ENCODE measurements at regions not wholly inside any gene's neighbourhood (a gene's known extent, or its start where the extent isn't known, plus 50 kb on each side); places are given as distances from the start of the nearest gene placed in this dataset.

GRCh38 chr4:162457071-162457865, 293.5 kb upstream of the FSTL5 start:
- DNase-seq, result no peak

- DNase-seq, result no peak
These were observed 292.3 kb upstream of the FSTL5 start for GRCh38 chr4:162456106-162456505.

GRCh38 chr4:162450531-162451035, 286.8 kb upstream of the FSTL5 start:
- DNase-seq, result no peak

- no peak for DNase-seq
These were observed 279.7 kb upstream of the FSTL5 start for GRCh38 chr4:162443510-162443909.

GRCh38 chr4:162442128-162442527, 278.3 kb upstream of the FSTL5 start:
- DNase-seq, result no peak

- DNase-seq, result no peak
These were observed 258.5 kb upstream of the FSTL5 start for GRCh38 chr4:162422312-162422711.

GRCh38 chr4:162410854-162411253, 247.1 kb upstream of the FSTL5 start:
- DNase-seq, result no peak

- no peak for DNase-seq
These were observed 245.2 kb upstream of the FSTL5 start for GRCh38 chr4:162409048-162409447.

- DNase-seq, result no peak
These were observed 244.5 kb upstream of the FSTL5 start for GRCh38 chr4:162408309-162408708.

GRCh38 chr4:162406637-162407365, 243.0 kb upstream of the FSTL5 start:
- DNase-seq, result no peak

- no peak for DNase-seq
These were observed 240.1 kb upstream of the FSTL5 start for GRCh38 chr4:162403932-162404331.

- no peak for DNase-seq
These were observed 239.6 kb upstream of the FSTL5 start for GRCh38 chr4:162403419-162403818.

GRCh38 chr4:162401021-162401420, 237.2 kb upstream of the FSTL5 start:
- peak; percentile 71 for DNase-seq

GRCh38 chr4:162392946-162393345, 229.1 kb upstream of the FSTL5 start:
- no peak for DNase-seq

- peak; percentile 89 for DNase-seq
These were observed 202.3 kb upstream of the FSTL5 start for GRCh38 chr4:162366146-162366545.

- peak; percentile 87 for DNase-seq
These were observed 200.9 kb upstream of the FSTL5 start for GRCh38 chr4:162364651-162365050.

GRCh38 chr4:162360369-162361149, 196.8 kb upstream of the FSTL5 start:
- DNase-seq, result no peak

GRCh38 chr4:162356181-162356580, 192.4 kb upstream of the FSTL5 start:
- DNase-seq, result no peak

GRCh38 chr4:162352580-162353107, 188.8 kb upstream of the FSTL5 start:
- no peak for DNase-seq

GRCh38 chr4:162350331-162350730, 186.5 kb upstream of the FSTL5 start:
- no peak for DNase-seq

- no peak for DNase-seq
These were observed 185.6 kb upstream of the FSTL5 start for GRCh38 chr4:162349395-162349794.

- no peak for DNase-seq
These were observed 184.0 kb upstream of the FSTL5 start for GRCh38 chr4:162347842-162348213.
